ENCODE measurements at regions not wholly inside any gene's neighbourhood (a gene's known extent, or its start where the extent isn't known, plus 50 kb on each side); places are given as distances from the start of the nearest gene placed in this dataset.
A peak's percentile ranks its signal among the peaks of the same experiment; 100 is the strongest.

- TF ChIP-seq CTCF (conservative IDR thresholded peaks at IDR 0.05): no peak
- Histone ChIP-seq H3K9ac (ENCODE audit: extremely low read depth, low read length, poor library complexity, severe bottlenecking) (no peak overlapping the region), H3K4me1 (ENCODE audit: control insufficient read depth, insufficient read depth, low read length) (no peaks in the 10 kb centered on the region), H3K4me3 (ENCODE audit: low read length) (no peak overlapping the region), H3K9me3 (ENCODE audit: control insufficient read depth, low read length) (no peaks in the 10 kb centered on the region), H3K27me3 (ENCODE audit: control insufficient read depth, insufficient read depth, low read length, poor library complexity, severe bottlenecking) (peaks cover 54% of the 10 kb centered on the region), H3K36me3 (ENCODE audit: control insufficient read depth, insufficient read depth, low read length) (no peaks in the 10 kb centered on the region), H3K27ac (ENCODE audit: low read depth, low read length) (no peak overlapping the region)
- H3K27me3 Mint-ChIP-seq (ENCODE audit: insufficient read depth): peaks cover 27% of the 10 kb centered on the region
- no peaks in the 10 kb centered on the region for H3K9me3 Mint-ChIP-seq
- no peaks in the 10 kb centered on the region for H3K4me1 Mint-ChIP-seq
- no peaks in the 10 kb centered on the region for H3K36me3 Mint-ChIP-seq (ENCODE audit: low read depth)
- no peak overlapping the region for H3K27ac Mint-ChIP-seq
- WGBS, 2 experiments (ENCODE audit: insufficient coverage in 1 of 2, insufficient read length in 1 of 2): 76 to 84% methylated on average over 4 of the region's 4 CpGs
- no peak for DNase-seq
- no peak overlapping the region for H3K4me3 Mint-ChIP-seq
These were observed 157.3 kb upstream of the TET2 start for GRCh38 chr4:104989371-104989770.

- TF ChIP-seq CTCF (conservative IDR thresholded peaks at IDR 0.05): no peak
- Histone ChIP-seq H3K27ac (ENCODE audit: low read depth, low read length) (no peak overlapping the region), H3K27me3 (ENCODE audit: control insufficient read depth, insufficient read depth, low read length, poor library complexity, severe bottlenecking) (no peaks in the 10 kb centered on the region), H3K9me3 (ENCODE audit: control insufficient read depth, low read length) (no peaks in the 10 kb centered on the region), H3K4me3 (ENCODE audit: low read length) (no peak overlapping the region), H3K36me3 (ENCODE audit: control insufficient read depth, insufficient read depth, low read length) (no peaks in the 10 kb centered on the region), H3K9ac (ENCODE audit: extremely low read depth, low read length, poor library complexity, severe bottlenecking) (no peak overlapping the region), H3K4me1 (ENCODE audit: control insufficient read depth, insufficient read depth, low read length) (no peaks in the 10 kb centered on the region)
- H3K9me3 Mint-ChIP-seq: no peaks in the 10 kb centered on the region
- no peaks in the 10 kb centered on the region for H3K36me3 Mint-ChIP-seq (ENCODE audit: low read depth)
- no peaks in the 10 kb centered on the region for H3K4me1 Mint-ChIP-seq
- H3K27ac Mint-ChIP-seq: no peak overlapping the region
- no peak overlapping the region for H3K4me3 Mint-ChIP-seq
- WGBS, 2 experiments (ENCODE audit: insufficient coverage in 1 of 2, insufficient read length in 1 of 2): 94 to 100% methylated on average over 2 to 5 of the region's 6 CpGs
- DNase-seq: peak; percentile 69
- H3K27me3 Mint-ChIP-seq (ENCODE audit: insufficient read depth): peaks cover 13% of the 10 kb centered on the region
These were observed 144.4 kb upstream of the TET2 start for GRCh38 chr4:105002278-105002677.

- no peak for DNase-seq
- peaks cover 4% of the 10 kb centered on the region for H3K9me3 Mint-ChIP-seq
- H3K4me1 ChIP-seq (ENCODE audit: control insufficient read depth, insufficient read depth, low read length): no peaks in the 10 kb centered on the region
- H3K27me3 Mint-ChIP-seq (ENCODE audit: insufficient read depth): peaks cover 3% of the 10 kb centered on the region
- TF ChIP-seq CTCF (conservative IDR thresholded peaks at IDR 0.05): no peak
- no peaks in the 10 kb centered on the region for H3K4me1 Mint-ChIP-seq
- no peak overlapping the region for H3K9ac ChIP-seq (ENCODE audit: extremely low read depth, low read length, poor library complexity, severe bottlenecking)
- no peaks in the 10 kb centered on the region for H3K9me3 ChIP-seq (ENCODE audit: control insufficient read depth, low read length)
- H3K4me3 Mint-ChIP-seq: no peak overlapping the region
- no peaks in the 10 kb centered on the region for H3K36me3 Mint-ChIP-seq (ENCODE audit: low read depth)
- H3K27me3 ChIP-seq (ENCODE audit: control insufficient read depth, insufficient read depth, low read length, poor library complexity, severe bottlenecking): no peaks in the 10 kb centered on the region
- no peak overlapping the region for H3K27ac Mint-ChIP-seq
- H3K27ac ChIP-seq (ENCODE audit: low read depth, low read length): no peak overlapping the region
- no peaks in the 10 kb centered on the region for H3K36me3 ChIP-seq (ENCODE audit: control insufficient read depth, insufficient read depth, low read length)
- H3K4me3 ChIP-seq (ENCODE audit: low read length): no peak overlapping the region
These were observed 132.4 kb upstream of the TET2 start for GRCh38 chr4:105014234-105014633.
